Fibroblast of skin of back (primary cell): ENCODE measurements at regions not wholly inside any gene's neighbourhood (a gene's known extent, or its start where the extent isn't known, plus 50 kb on each side); places are given as distances from the start of the nearest gene placed in this dataset.

Experiments
- DNase-seq: peaks from one replicate; pipeline ENCODE4 v3.0.0-alpha.2; 2013

- DNase-seq, result no peak
Observed at GRCh38 chr5:44659334-44659733, 149.4 kb upstream of the MRPS30 start.

GRCh38 chr5:44652674-44653073, 156.1 kb upstream of the MRPS30 start:
- DNase-seq, result no peak

DNA sequence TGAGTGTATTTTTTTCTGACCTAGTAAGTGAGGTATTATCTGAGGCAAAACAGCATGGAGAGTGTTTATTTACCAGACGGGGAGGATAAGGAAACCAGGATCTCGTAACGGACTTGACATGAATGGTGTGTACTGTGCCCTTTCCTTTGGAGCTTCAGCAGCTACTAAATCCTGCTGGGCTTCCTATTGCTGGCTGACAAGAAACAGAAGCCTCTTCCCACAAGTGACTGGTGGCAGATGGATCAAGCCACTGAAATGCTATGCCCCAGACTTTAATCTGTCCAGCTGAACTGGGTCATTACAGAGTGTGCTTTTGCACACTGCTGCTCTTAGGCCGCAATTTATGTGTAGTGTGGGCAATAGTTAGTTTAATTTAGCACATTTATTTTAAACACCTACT, 162.7 kb upstream of the MRPS30 start:
- DNase-seq, result no peak

GRCh38 chr5:44645502-44645901, 163.2 kb upstream of the MRPS30 start:
- no peak for DNase-seq

DNA sequence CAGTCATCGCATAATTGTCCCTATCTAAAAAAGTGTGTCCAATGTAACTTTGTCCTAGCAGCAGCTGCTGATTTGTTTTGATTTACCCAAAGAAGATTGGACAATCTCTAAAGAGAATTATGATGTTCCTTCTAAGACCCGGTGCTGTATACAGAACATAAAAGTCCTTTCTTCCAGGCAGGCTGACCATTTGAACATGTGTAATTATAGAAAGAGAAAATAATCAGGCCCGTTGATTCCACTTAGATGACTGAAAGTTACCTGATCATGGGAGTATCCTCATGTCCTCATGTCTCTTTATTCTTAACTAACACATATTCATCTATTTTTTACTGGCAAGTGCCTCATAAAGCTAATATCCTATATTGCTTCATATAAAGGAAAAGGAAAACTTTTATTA, 164.1 kb upstream of the MRPS30 start:
- no peak for DNase-seq

GRCh38 chr5:44641820-44642219, 166.9 kb upstream of the MRPS30 start:
- DNase-seq, result no peak

- DNase-seq, result no peak
Observed at GRCh38 chr5:44640945-44641456, 167.7 kb upstream of the MRPS30 start.

GRCh38 chr5:44637916-44638869, 170.6 kb upstream of the MRPS30 start:
- DNase-seq, result no peak

GRCh38 chr5:44632344-44632743, 176.4 kb upstream of the MRPS30 start:
- DNase-seq, result no peak

DNA sequence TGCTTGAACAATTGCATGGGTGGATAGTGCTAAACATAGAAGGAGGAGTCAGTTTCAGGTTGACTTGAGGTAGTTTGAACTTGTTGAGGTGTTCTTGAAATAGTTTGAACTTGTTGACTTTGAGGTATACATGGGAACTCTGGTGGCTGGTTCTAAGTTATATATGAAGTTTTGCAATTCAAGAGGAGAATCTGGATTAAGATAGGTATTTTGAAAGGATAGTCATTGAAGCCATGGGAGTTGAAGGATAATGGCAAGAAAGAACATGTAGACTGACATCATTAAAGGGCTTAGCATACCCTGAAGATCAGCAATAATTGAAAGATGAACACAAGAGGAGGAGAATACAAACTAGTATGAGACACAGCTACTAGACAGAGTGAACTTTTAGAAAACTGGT, 181.9 kb upstream of the MRPS30 start:
- no peak for DNase-seq

DNA sequence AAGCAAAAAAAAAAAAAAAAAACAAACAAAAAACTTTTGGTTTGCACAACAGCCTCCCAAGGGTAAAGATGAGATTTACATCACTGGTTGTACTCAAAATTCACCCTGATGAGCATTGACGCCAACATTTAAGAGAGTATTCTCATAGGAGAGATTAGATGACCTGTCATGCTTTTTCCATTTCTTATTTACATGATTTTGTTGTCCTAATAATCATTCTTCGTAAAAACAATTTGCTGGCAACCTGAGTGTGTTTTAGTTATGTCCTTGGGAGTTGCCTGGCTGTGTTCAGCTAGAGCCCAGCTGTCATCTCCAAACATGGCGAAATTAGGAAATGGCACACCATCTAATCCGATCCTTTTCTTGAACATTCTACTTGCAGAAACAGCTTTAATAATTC, 186.4 kb upstream of the MRPS30 start:
- DNase-seq, result no peak

- DNase-seq, result no peak
Observed at GRCh38 chr5:44619875-44620610, 188.7 kb upstream of the MRPS30 start.

DNA sequence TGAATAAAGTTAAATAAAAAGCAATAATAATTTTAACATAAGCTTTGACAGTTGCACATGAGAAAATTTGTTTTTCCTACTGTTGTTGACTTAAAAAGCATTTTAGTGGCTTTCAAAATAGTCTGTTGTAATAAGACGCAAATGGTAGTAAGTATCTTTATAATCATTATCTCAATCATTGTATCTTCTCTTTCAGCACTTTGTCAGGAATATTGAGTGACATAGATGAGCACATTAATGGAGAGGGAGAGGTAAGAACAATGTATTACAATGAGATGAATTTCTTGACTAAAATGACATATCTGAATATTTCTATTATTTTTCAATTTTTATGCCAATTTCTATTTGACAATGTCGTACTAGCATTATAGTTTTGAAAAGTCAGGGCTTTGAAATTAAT, 193.9 kb upstream of the MRPS30 start:
- no peak for DNase-seq

GRCh38 chr5:44613936-44614335, 194.8 kb upstream of the MRPS30 start:
- no peak for DNase-seq

DNA sequence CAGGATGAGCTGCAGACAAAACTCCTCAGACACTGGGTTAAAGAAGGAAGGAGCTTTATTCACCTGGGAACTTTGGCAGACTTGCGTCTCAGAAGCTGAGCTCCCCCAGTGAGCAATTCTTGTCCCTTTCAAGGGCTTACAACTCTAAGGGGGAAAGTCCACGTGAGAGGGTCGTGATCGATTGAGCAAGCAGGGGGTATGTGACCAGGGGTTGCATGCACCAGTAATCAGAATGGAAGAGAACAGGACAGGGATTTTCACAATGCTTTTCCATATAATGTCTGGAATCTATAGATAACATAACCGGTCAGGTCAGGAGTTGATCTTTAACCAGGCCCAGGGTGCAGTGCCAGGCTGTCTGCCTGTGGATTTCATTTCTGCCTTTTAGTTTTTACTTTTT, 202.8 kb upstream of the MRPS30 start:
- no peak for DNase-seq

DNA sequence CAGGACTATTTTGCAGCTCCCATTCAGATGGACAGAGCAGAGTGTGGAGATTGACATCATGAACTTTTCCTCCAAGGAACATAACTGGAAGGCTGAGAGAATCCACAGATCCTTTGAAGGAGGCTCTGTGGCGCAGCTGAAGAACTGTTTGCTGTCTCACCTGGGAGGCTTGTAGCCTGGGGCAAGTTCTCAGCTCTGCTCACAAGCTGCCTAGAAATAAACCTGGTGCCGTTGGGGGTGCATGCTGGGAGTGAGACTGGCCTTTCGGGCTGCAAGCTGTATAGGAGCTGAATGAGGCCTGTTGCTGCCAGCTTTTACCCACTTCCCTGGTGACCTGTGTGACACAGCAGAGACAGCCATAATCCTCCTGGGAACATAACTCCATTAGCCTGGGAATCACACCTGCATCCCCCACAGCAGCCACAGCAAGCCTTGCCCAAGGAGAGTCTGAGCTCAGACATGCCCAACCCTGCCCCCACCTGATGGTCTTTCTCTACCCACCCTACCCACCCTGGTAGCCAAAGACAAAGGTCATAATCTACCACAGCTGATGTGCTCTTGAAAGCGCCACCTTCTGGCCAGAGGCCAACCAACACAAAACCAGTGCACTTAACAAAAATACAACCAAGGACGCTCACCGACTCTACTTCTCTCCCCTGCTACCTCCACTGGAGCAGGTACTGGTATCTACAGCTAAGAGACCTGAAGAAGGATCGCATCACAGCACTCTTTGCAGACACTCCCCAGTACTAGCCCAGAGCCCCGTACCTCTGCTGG, 205.1 kb upstream of the MRPS30 start:
- no peak for DNase-seq

DNA sequence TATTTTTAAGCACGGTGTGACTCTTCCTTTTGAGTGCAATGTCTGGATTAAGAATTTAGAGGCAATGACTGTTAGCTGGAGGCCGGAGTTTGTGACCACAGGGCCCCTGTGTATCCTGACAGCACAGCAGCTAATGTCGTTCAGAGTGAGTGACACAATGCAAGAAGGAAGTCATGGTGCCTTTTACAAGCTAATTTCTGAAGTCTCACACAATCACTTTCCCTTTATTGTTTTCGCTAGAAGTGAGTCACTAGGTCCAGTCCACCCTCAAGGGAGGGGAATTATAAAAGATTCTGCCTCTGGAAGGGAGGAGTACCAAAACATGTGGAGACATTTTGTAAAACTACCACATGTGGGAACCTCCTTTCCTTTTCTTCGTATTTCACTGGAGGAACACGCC, 185.5 kb upstream of the FGF10 start:
- no peak for DNase-seq

DNA sequence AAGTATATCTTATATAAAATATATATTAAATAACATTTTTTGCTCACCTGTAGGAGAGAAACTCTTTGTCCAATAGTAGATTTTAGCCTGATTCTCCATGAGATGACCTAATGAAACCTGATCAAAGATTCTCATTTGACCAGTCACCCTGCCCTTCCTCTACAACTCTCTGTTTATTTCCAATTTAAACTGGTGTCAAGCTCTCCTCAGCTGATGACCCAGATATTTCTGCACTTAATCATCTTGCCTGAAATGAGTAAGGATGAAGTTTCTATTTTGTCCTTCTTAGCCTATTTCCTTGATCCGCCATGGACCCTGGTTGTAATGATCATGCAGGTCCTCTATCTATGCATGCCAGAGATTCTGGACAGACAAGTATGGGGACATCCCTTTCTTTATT, 179.3 kb upstream of the FGF10 start:
- no peak for DNase-seq

DNA sequence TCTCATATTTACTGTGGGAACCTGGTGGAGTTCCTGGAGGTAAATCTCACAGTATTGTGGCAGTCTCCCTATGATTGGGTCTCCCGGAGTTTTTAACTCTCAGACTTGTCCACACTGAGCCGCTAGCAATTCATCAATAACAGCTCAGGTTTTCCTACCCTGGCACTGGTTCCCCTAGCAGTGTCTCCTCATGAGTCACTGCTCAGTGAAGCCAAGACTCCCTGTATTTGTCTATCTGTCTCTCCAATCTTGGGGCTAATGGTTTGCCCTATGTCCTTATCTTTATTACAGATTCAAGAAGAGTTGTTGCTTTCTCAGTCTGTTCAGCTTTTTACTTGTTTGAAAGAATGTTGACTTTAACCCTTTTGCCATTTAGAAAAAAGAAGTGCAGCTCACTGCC, 176.7 kb upstream of the FGF10 start:
- DNase-seq, result no peak

- no peak for DNase-seq
Observed at GRCh38 chr5:44565360-44565759, 176.1 kb upstream of the FGF10 start.

- DNase-seq, result peak; percentile 23
Observed at GRCh38 chr5:44546286-44546685, 157.1 kb upstream of the FGF10 start.

GRCh38 chr5:44543511-44543910, 154.3 kb upstream of the FGF10 start:
- DNase-seq, result no peak

- DNase-seq, result no peak
Observed at GRCh38 chr5:44542470-44542869, 153.2 kb upstream of the FGF10 start.
